ENCODE measurements at regions not wholly inside any gene's neighbourhood (a gene's known extent, or its start where the extent isn't known, plus 50 kb on each side); places are given as distances from the start of the nearest gene placed in this dataset.

- no peaks in the 10 kb centered on the region for H3K9me3 Mint-ChIP-seq (ENCODE audit: unreplicated experiment)
- Histone ChIP-seq H3K4me3 (ENCODE audit: low read depth, low read length) (no peak overlapping the region), H3K27me3 (replicated peaks; ENCODE audit: control insufficient read depth, insufficient read depth, low read length) (no peaks in the 10 kb centered on the region), H3K36me3 (ENCODE audit: control insufficient read depth, insufficient read depth, low read length) (no peaks in the 10 kb centered on the region), H3K4me1 (no peaks in the 10 kb centered on the region), H3K9me3 (no peaks in the 10 kb centered on the region)
- no TSS peak for BruUV-seq (replicated peaks)
- H3K27me3 Mint-ChIP-seq (ENCODE audit: insufficient read depth, unreplicated experiment) = no peaks in the 10 kb centered on the region
- DNase-seq = no peak
- no peak overlapping the region for H3K27ac Mint-ChIP-seq (ENCODE audit: unreplicated experiment)
- ChIA-PET CTCF (no interaction called here), POLR2A (no interaction called here)
- TF ChIP-seq CTCF (IDR thresholded peaks at IDR 0.05; ENCODE audit: insufficient read depth in 1 of 2, low read depth in 1 of 2, low read length in 1 of 2, severe bottlenecking in 1 of 2, unreplicated experiment in 1 of 2) = no peak
- no peak overlapping the region for H3K4me3 Mint-ChIP-seq (ENCODE audit: unreplicated experiment)
- H3K4me1 Mint-ChIP-seq (ENCODE audit: low read depth, unreplicated experiment) = no peaks in the 10 kb centered on the region
- no peaks in the 10 kb centered on the region for H3K36me3 Mint-ChIP-seq (ENCODE audit: insufficient read depth, unreplicated experiment)
- intact Hi-C loops (cut with micrococcal nuclease; ENCODE audit: unreplicated experiment) = no loop called here
Measured at GRCh38 chr7:156019776-156020565, 207.7 kb upstream of the SHH start.

- Mint-ChIP-seq H3K9me3 (ENCODE audit: unreplicated experiment) (no peaks in the 10 kb centered on the region), H3K4me1 (ENCODE audit: low read depth, unreplicated experiment) (no peaks in the 10 kb centered on the region), H3K4me3 (ENCODE audit: unreplicated experiment) (no peak overlapping the region), H3K27ac (ENCODE audit: unreplicated experiment) (no peak overlapping the region), H3K27me3 (ENCODE audit: insufficient read depth, unreplicated experiment) (no peaks in the 10 kb centered on the region), H3K36me3 (ENCODE audit: insufficient read depth, unreplicated experiment) (no peaks in the 10 kb centered on the region)
- ChIA-PET POLR2A (no interaction called here), CTCF (no interaction called here)
- H3K27me3 ChIP-seq (replicated peaks; ENCODE audit: control insufficient read depth, insufficient read depth, low read length) = no peaks in the 10 kb centered on the region
- DNase-seq = no peak
- no peak for TF ChIP-seq CTCF (IDR thresholded peaks at IDR 0.05; ENCODE audit: insufficient read depth in 1 of 2, low read depth in 1 of 2, low read length in 1 of 2, severe bottlenecking in 1 of 2, unreplicated experiment in 1 of 2)
- no peaks in the 10 kb centered on the region for H3K4me1 ChIP-seq
- H3K4me3 ChIP-seq (ENCODE audit: low read depth, low read length) = no peak overlapping the region
- no TSS peak for BruUV-seq (replicated peaks)
- intact Hi-C loops (cut with micrococcal nuclease; ENCODE audit: unreplicated experiment) = no loop called here
- no peaks in the 10 kb centered on the region for H3K9me3 ChIP-seq
- no peaks in the 10 kb centered on the region for H3K36me3 ChIP-seq (ENCODE audit: control insufficient read depth, insufficient read depth, low read length)
Measured at GRCh38 chr7:156019308-156019707, 207.0 kb upstream of the SHH start.

GRCh38 chr7:156017916-156018700 is 205.8 kb upstream of the SHH start:
- ChIA-PET POLR2A (no interaction called here), CTCF (no interaction called here)
- no peaks in the 10 kb centered on the region; the same call in 1 of the 2 replicates for H3K9me3 ChIP-seq
- H3K36me3 Mint-ChIP-seq (ENCODE audit: insufficient read depth, unreplicated experiment) = no peaks in the 10 kb centered on the region
- intact Hi-C loops (cut with micrococcal nuclease; ENCODE audit: unreplicated experiment) = no loop called here
- H3K27me3 Mint-ChIP-seq (ENCODE audit: insufficient read depth, unreplicated experiment) = no peaks in the 10 kb centered on the region
- BruUV-seq (replicated peaks) = no TSS peak
- H3K36me3 ChIP-seq (ENCODE audit: control insufficient read depth, insufficient read depth, low read length) = no peaks in the 10 kb centered on the region
- H3K4me1 ChIP-seq = no peaks in the 10 kb centered on the region
- H3K4me1 Mint-ChIP-seq (ENCODE audit: low read depth, unreplicated experiment) = no peaks in the 10 kb centered on the region
- no peak for TF ChIP-seq CTCF (IDR thresholded peaks at IDR 0.05; ENCODE audit: insufficient read depth in 1 of 2, low read depth in 1 of 2, low read length in 1 of 2, severe bottlenecking in 1 of 2, unreplicated experiment in 1 of 2)
- H3K4me3 Mint-ChIP-seq (ENCODE audit: unreplicated experiment) = no peak overlapping the region
- H3K4me3 ChIP-seq (ENCODE audit: low read depth, low read length) = no peak overlapping the region
- H3K27ac Mint-ChIP-seq (ENCODE audit: unreplicated experiment) = no peak overlapping the region
- H3K9me3 Mint-ChIP-seq (ENCODE audit: unreplicated experiment) = peaks cover 10% of the 10 kb centered on the region
- H3K27me3 ChIP-seq (replicated peaks; ENCODE audit: control insufficient read depth, insufficient read depth, low read length) = no peaks in the 10 kb centered on the region
- DNase-seq = no peak
